ENCODE measurements at regions not wholly inside any gene's neighbourhood (a gene's known extent, or its start where the extent isn't known, plus 50 kb on each side); places are given as distances from the start of the nearest gene placed in this dataset.

DNA sequence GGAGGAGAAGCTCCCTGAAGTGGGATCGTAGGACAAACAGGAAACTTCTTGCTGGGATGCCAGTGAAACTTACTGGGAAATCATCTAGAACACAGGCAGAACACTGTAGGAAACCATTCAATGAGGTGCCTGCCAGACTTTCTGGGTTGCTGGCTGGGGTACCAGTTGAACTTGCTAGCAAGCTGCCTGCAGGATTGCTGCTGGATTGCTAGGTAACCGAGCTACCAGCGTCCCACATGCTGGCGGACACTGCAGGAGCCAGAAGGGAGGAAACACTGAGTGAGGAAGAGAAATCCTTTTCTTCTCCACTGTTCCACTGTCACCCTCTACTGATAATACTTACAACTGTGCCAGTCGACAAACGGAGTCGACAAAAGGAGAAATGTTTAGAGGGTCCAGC lies 91.3 kb upstream of the SLC35B3 start:
- Histone ChIP-seq H3K4me3 (ENCODE audit: low read length in 2 of 2) (no peak overlapping the region), H3K9me3 (ENCODE audit: control insufficient read depth in 2 of 2, insufficient read depth in 1 of 2, low read length in 1 of 2) (no peaks in the 10 kb centered on the region), H3K27ac (ENCODE audit: low read depth in 1 of 2, low read length in 1 of 2) (no peak overlapping the region), H3K27me3 (ENCODE audit: control insufficient read depth in 2 of 2, insufficient read depth in 1 of 2, low read length in 1 of 2) (no peaks in the 10 kb centered on the region), H3K36me3 (ENCODE audit: control insufficient read depth in 2 of 2, insufficient read depth in 2 of 2, low read length in 1 of 2) (no peaks in the 10 kb centered on the region), H3K4me1 (ENCODE audit: control insufficient read depth in 2 of 2, insufficient read depth in 2 of 2, low read length in 2 of 2) (no peaks in the 10 kb centered on the region)
- DNase-seq (ENCODE audit: low read depth in 6 of 9, low spot score in 9 of 9): no peak
- 76% methylated on average over 7 of the region's 7 CpGs for WGBS

DNA sequence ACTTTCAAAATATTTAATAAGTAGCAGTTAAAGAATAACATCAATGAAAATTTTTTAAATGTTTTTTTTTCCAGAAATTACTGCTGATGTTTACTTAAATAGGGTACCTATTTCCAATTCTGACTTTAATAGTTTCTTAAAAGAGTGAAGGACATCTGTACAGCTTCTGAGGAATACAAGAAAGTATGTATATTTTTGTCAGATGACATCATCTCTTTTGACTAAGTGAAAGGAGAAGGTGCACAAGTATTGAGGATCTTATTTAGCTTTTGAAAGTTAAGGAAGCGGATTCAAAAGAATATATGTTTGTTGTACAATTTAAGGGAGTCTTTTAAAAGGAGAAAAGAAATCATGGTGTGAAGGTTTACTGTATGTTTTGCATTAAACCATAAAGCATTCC lies 90.0 kb upstream of the SLC35B3 start:
- DNase-seq (ENCODE audit: low read depth in 6 of 9, low spot score in 9 of 9): no peak
- H3K36me3 ChIP-seq (ENCODE audit: control insufficient read depth in 2 of 2, insufficient read depth in 2 of 2, low read length in 1 of 2): no peaks in the 10 kb centered on the region
- H3K27ac ChIP-seq (ENCODE audit: low read depth in 1 of 2, low read length in 1 of 2): no peak overlapping the region
- no peaks in the 10 kb centered on the region for H3K27me3 ChIP-seq (ENCODE audit: control insufficient read depth in 2 of 2, insufficient read depth in 1 of 2, low read length in 1 of 2)
- no peaks in the 10 kb centered on the region for H3K4me1 ChIP-seq (ENCODE audit: control insufficient read depth in 2 of 2, insufficient read depth in 2 of 2, low read length in 2 of 2)
- 99% methylated on average over 1 of the region's 1 CpG for WGBS
- no peaks in the 10 kb centered on the region for H3K9me3 ChIP-seq (ENCODE audit: control insufficient read depth in 2 of 2, insufficient read depth in 1 of 2, low read length in 1 of 2)
- H3K4me3 ChIP-seq (ENCODE audit: low read length in 2 of 2): no peak overlapping the region

DNA sequence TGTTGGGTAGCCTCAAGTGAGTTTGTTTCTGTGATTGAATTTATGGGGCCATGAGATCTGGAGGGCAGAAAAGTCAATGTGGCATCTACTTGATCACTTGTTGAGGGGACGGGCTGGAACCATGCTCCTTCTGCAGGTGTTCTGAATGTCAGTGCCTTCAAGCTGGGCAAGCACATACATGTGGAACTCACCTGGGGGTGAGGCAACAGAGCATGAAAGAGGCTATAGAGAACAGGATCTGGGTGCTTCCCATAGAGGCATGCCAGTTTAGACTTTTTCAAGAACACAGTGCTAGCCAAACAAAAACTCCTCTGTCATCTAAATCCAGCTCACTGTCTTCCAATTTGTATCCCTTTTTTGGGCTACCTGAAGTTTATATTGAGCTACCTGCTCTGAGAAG lies 77.8 kb upstream of the SLC35B3 start:
- 81% methylated on average over 1 of the region's 1 CpG for WGBS
- no peaks in the 10 kb centered on the region for H3K4me1 ChIP-seq (ENCODE audit: control insufficient read depth in 2 of 2, insufficient read depth in 2 of 2, low read length in 2 of 2)
- no peaks in the 10 kb centered on the region for H3K9me3 ChIP-seq (ENCODE audit: control insufficient read depth in 2 of 2, insufficient read depth in 1 of 2, low read length in 1 of 2)
- peak in 1 of 9 donors; percentile 3 for DNase-seq (ENCODE audit: low read depth in 6 of 9, low spot score in 9 of 9)
- H3K4me3 ChIP-seq (ENCODE audit: low read length in 2 of 2): no peak overlapping the region
- no peaks in the 10 kb centered on the region for H3K36me3 ChIP-seq (ENCODE audit: control insufficient read depth in 2 of 2, insufficient read depth in 2 of 2, low read length in 1 of 2)
- H3K27me3 ChIP-seq (ENCODE audit: control insufficient read depth in 2 of 2, insufficient read depth in 1 of 2, low read length in 1 of 2): no peaks in the 10 kb centered on the region
- H3K27ac ChIP-seq (ENCODE audit: low read depth in 1 of 2, low read length in 1 of 2): no peak overlapping the region

- WGBS: 95% methylated on average over 5 of the region's 5 CpGs
- no peaks in the 10 kb centered on the region for H3K27me3 ChIP-seq (ENCODE audit: control insufficient read depth in 2 of 2, insufficient read depth in 1 of 2, low read length in 1 of 2)
- no peaks in the 10 kb centered on the region for H3K36me3 ChIP-seq (ENCODE audit: control insufficient read depth in 2 of 2, insufficient read depth in 2 of 2, low read length in 1 of 2)
- H3K27ac ChIP-seq (ENCODE audit: low read depth in 1 of 2, low read length in 1 of 2): no peak overlapping the region
- H3K4me1 ChIP-seq (ENCODE audit: control insufficient read depth in 2 of 2, insufficient read depth in 2 of 2, low read length in 2 of 2): no peaks in the 10 kb centered on the region
- no peaks in the 10 kb centered on the region for H3K9me3 ChIP-seq (ENCODE audit: control insufficient read depth in 2 of 2, insufficient read depth in 1 of 2, low read length in 1 of 2)
- no peak overlapping the region for H3K4me3 ChIP-seq (ENCODE audit: low read length in 2 of 2)
- no peak for DNase-seq (ENCODE audit: low read depth in 6 of 9, low spot score in 9 of 9)
Observed at GRCh38 chr6:8507286-8507685, 71.9 kb upstream of the SLC35B3 start.

- H3K4me1 ChIP-seq (ENCODE audit: control insufficient read depth in 2 of 2, insufficient read depth in 2 of 2, low read length in 2 of 2): no peaks in the 10 kb centered on the region
- DNase-seq (ENCODE audit: low read depth in 6 of 9, low spot score in 9 of 9): no peak
- WGBS: 27% methylated on average over 1 of the region's 1 CpG
- no peaks in the 10 kb centered on the region for H3K36me3 ChIP-seq (ENCODE audit: control insufficient read depth in 2 of 2, insufficient read depth in 2 of 2, low read length in 1 of 2)
- H3K4me3 ChIP-seq (ENCODE audit: low read length in 2 of 2): no peak overlapping the region
- no peaks in the 10 kb centered on the region for H3K27me3 ChIP-seq (ENCODE audit: control insufficient read depth in 2 of 2, insufficient read depth in 1 of 2, low read length in 1 of 2)
- H3K27ac ChIP-seq (ENCODE audit: low read depth in 1 of 2, low read length in 1 of 2): no peak overlapping the region
- H3K9me3 ChIP-seq (ENCODE audit: control insufficient read depth in 2 of 2, insufficient read depth in 1 of 2, low read length in 1 of 2): no peaks in the 10 kb centered on the region
Observed at GRCh38 chr6:8506126-8506525, 70.8 kb upstream of the SLC35B3 start.

DNA sequence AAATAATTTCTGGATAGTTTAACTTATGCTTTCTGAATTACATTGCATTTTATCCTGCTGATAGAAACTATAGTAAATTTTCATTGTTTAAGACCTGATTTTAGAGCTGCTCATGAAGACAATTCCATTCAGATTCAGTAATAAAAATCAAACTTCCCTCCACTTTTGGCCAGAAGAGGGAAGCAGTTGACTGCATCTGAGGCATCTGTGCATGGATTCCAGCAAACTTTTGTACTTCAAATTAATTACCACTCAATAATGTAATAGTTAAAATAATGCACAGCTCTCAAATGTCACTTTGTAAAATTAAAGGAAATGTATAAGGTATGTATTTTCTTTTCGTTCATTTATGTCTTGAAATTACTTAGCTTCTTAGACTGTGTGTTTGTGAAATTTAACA lies 64.2 kb upstream of the SLC35B3 start:
- Histone ChIP-seq H3K27ac (ENCODE audit: low read depth in 1 of 2, low read length in 1 of 2) (no peak overlapping the region), H3K27me3 (ENCODE audit: control insufficient read depth in 2 of 2, insufficient read depth in 1 of 2, low read length in 1 of 2) (no peaks in the 10 kb centered on the region), H3K36me3 (ENCODE audit: control insufficient read depth in 2 of 2, insufficient read depth in 2 of 2, low read length in 1 of 2) (no peaks in the 10 kb centered on the region), H3K4me1 (ENCODE audit: control insufficient read depth in 2 of 2, insufficient read depth in 2 of 2, low read length in 2 of 2) (no peaks in the 10 kb centered on the region), H3K4me3 (ENCODE audit: low read length in 2 of 2) (no peak overlapping the region), H3K9me3 (ENCODE audit: control insufficient read depth in 2 of 2, insufficient read depth in 1 of 2, low read length in 1 of 2) (no peaks in the 10 kb centered on the region)
- no peak for DNase-seq (ENCODE audit: low read depth in 6 of 9, low spot score in 9 of 9)
- 69% methylated on average over 1 of the region's 1 CpG for WGBS

DNA sequence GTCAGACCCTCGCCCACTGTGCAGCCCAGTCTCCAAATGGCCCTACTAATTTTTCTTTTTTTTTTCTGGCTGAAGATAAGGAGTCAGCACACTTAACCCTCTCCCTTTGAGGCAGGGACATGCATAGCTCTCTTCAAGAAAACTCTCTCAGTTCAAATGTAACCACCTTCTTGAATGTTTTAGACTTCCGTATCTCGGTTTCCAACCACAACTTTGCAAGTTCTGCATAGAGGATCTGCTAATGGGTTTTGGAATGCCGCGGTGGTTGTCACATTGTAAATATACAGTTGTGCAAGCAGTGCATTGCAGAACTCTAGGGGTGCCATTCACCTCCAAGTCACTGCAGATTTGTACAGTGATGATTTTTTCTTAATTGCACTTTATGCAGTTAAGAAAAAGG lies 59.4 kb upstream of the SLC35B3 start:
- DNase-seq (ENCODE audit: low read depth in 6 of 9, low spot score in 9 of 9): no peak
- Histone ChIP-seq H3K27me3 (ENCODE audit: control insufficient read depth in 2 of 2, insufficient read depth in 1 of 2, low read length in 1 of 2) (no peaks in the 10 kb centered on the region), H3K9me3 (ENCODE audit: control insufficient read depth in 2 of 2, insufficient read depth in 1 of 2, low read length in 1 of 2) (no peaks in the 10 kb centered on the region), H3K4me1 (ENCODE audit: control insufficient read depth in 2 of 2, insufficient read depth in 2 of 2, low read length in 2 of 2) (no peaks in the 10 kb centered on the region), H3K36me3 (ENCODE audit: control insufficient read depth in 2 of 2, insufficient read depth in 2 of 2, low read length in 1 of 2) (no peaks in the 10 kb centered on the region), H3K27ac (ENCODE audit: low read depth in 1 of 2, low read length in 1 of 2) (no peak overlapping the region), H3K4me3 (ENCODE audit: low read length in 2 of 2) (no peak overlapping the region)
- WGBS: 95% methylated on average over 5 of the region's 5 CpGs

DNA sequence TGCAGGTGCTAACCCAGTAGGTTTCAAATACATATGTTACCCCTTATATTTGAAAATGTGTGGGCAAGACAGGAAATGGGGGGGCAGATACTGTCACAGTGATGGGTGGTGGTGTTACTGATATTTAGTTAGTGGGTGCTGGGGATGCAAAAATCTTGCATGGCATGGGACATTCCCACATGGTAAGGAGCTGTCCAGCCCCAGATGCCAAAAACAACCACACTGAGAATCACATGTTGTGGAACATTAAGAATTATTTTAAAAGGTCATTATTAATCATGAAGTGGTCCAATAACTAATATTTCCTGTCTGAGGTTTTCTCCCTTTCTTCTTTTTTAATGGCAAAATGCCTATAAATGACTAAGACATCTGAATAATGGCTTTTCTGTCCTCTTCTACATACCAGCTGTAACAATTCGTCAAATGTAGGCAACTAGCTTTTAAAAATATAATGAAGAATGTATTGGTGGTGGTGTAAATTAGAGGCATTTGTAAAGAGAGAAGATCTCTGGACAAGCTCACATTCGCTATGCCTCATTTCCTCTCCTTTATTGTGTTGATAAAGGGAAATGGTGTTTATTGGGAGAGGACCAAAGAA lies 57.3 kb upstream of the SLC35B3 start:
- no peak overlapping the region for H3K27ac ChIP-seq (ENCODE audit: low read depth in 1 of 2, low read length in 1 of 2)
- DNase-seq (ENCODE audit: low read depth in 6 of 9, low spot score in 9 of 9): no peak
- H3K9me3 ChIP-seq (ENCODE audit: control insufficient read depth in 2 of 2, insufficient read depth in 1 of 2, low read length in 1 of 2): no peaks in the 10 kb centered on the region
- no peaks in the 10 kb centered on the region for H3K36me3 ChIP-seq (ENCODE audit: control insufficient read depth in 2 of 2, insufficient read depth in 2 of 2, low read length in 1 of 2)
- 86% methylated on average over 2 of the region's 2 CpGs for WGBS
- no peaks in the 10 kb centered on the region for H3K27me3 ChIP-seq (ENCODE audit: control insufficient read depth in 2 of 2, insufficient read depth in 1 of 2, low read length in 1 of 2)
- H3K4me1 ChIP-seq (ENCODE audit: control insufficient read depth in 2 of 2, insufficient read depth in 2 of 2, low read length in 2 of 2): no peaks in the 10 kb centered on the region
- H3K4me3 ChIP-seq (ENCODE audit: low read length in 2 of 2): no peak overlapping the region

All from thymus (tissue), 11 donors.